ENCODE measurements at regions not wholly inside any gene's neighbourhood (a gene's known extent, or its start where the extent isn't known, plus 50 kb on each side); places are given as distances from the start of the nearest gene placed in this dataset.

DNA sequence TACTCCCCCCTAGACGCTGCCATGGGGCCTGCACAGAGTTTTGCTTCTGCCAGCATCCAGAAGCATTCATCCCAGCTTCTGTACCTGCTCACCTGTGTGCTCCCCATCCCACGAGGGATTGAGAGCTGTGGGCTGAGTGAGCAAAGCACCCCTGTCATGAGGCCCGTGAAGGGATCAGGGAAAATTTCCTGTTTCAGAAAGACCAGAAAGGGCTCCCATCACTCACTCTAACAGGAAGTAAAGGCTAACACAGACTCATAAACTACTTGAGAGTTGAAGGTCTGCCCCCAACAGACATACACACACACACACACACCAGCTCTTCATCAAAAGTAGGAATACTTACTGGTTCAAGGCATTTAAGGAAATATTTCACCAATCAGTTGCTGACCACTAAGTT lies 256.5 kb upstream of the NT5E start:
- TF ChIP-seq, protein P1, sequence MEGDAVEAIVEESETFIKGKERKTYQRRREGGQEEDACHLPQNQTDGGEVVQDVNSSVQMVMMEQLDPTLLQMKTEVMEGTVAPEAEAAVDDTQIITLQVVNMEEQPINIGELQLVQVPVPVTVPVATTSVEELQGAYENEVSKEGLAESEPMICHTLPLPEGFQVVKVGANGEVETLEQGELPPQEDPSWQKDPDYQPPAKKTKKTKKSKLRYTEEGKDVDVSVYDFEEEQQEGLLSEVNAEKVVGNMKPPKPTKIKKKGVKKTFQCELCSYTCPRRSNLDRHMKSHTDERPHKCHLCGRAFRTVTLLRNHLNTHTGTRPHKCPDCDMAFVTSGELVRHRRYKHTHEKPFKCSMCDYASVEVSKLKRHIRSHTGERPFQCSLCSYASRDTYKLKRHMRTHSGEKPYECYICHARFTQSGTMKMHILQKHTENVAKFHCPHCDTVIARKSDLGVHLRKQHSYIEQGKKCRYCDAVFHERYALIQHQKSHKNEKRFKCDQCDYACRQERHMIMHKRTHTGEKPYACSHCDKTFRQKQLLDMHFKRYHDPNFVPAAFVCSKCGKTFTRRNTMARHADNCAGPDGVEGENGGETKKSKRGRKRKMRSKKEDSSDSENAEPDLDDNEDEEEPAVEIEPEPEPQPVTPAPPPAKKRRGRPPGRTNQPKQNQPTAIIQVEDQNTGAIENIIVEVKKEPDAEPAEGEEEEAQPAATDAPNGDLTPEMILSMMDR (conservative IDR thresholded peaks at IDR 0.05; ENCODE audit: low read depth), result no peak
- no peak for DNase-seq (ENCODE audit: low spot score)
- H3K27ac ChIP-seq, result no peak overlapping the region
- CTCF ChIA-PET, result interaction anchor here (0.7 kb wide), 1 partner anchor 21 kb away, joined by 3 read pairs; no protein-coding TSS in a partner anchor
- POLR2A ChIA-PET (ENCODE audit: low non-redundant PET), result no interaction called here

DNA sequence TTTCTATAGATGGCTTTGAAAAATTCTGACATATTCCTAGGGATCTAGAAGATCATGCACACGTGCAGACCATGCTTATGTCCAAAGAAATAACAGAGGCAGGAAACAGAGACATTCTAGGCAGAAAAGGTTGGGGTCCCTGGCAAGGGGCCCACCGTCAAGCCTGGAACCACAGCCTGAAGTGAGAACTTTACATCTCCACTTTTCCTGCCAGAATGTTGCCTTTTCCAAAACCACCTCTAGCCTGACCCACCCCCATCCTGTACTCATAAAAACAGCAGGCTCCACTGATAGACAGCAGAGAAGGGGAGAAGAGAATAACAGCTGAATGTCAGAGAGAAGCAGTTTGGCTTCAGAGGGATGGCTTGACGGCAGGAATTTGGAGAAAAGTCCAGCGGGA lies 257.3 kb upstream of the NT5E start:
- CTCF ChIA-PET, result interaction anchor here (0.6 kb wide), 1 partner anchor 177 kb away, joined by 5 read pairs; no protein-coding TSS in a partner anchor
- POLR2A ChIA-PET (ENCODE audit: low non-redundant PET), result no interaction called here
- DNase-seq (ENCODE audit: low spot score), result no peak
- TF ChIP-seq, protein P1 (conservative IDR thresholded peaks at IDR 0.05; ENCODE audit: low read depth), result no peak
- no peak overlapping the region for H3K27ac ChIP-seq

DNA sequence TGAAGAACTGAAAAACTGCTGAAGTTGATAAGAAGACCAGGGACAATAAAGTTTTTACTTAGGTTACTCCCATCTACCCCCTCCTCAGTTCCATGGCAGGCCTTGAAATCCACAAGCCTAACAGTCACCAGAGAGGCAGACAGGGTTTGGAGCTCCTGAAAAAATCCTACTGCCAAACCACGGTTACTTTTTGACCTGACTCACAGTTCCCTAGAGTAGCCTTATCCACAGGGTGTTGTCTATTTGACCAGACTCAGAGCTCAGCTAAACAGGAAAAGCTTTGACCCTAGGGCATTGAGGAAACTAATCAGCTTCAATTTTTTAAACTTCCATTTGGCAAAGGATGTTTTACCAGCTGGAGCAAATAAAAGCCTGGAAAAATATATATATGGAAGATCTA lies 257.7 kb upstream of the NT5E start:
- no peak overlapping the region for H3K27ac ChIP-seq
- TF ChIP-seq, protein P1 (conservative IDR thresholded peaks at IDR 0.05; ENCODE audit: low read depth), result no peak

DNA sequence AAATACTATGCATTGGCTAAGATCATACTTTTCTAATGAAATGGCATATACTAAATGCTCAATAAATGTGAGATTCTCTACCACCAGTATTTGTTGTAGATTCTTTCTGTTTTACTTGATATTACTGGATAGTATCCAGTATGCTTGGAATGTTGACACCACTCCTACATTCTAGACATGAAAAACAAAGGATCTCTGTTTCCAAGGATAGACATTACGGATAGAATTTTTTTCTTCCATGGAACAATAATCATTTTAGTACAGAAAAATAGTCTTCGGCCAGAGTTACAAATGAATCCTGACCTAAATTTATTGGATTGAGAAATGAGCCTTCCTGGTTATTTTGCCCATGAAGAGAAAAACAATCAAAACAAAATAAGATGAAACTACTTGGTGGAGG lies 258.2 kb upstream of the NT5E start:
- ChIA-PET POLR2A (ENCODE audit: low non-redundant PET) (no interaction called here), CTCF (no interaction called here)
- TF ChIP-seq, protein P1 (conservative IDR thresholded peaks at IDR 0.05; ENCODE audit: low read depth), result no peak
- no peak overlapping the region for H3K27ac ChIP-seq
- no peak for DNase-seq (ENCODE audit: low spot score)

More for the DNA sequence above, 257.7 kb upstream of the NT5E start:
- ChIA-PET CTCF (interaction anchor here (0.6 kb wide), 1 partner anchor 177 kb away, joined by 5 read pairs; no protein-coding TSS in a partner anchor), POLR2A (ENCODE audit: low non-redundant PET) (no interaction called here)
- DNase-seq (ENCODE audit: low spot score), result no peak

DNA sequence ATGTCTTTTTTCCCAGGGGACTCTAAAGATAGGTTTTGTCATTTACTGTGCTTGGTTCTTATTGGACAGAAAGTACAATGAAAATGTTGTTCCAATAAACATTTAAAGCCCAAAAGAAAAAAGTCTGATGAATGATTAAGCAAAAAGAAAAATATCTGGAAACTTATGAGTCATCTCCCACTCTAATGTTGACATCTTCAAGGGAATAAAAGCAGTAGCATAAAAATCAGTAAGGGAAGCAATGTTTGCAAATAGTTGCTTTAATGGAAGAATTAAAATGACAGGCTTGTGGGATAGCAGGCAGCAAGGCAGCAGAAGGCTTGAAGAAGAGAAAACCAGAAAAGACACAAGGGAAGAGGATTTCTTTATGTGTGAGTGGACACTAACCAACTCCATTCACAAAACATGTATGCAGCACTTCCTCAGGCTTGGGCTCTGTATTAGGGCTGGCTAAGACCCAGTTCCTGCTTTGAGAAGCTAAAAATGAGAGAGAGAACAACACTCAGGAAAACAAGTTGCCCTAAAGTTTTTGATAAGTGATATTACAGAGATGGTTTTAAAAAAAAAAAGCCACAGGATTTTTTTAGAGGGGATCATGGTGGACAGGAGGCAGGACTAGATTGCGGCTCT lies 263.2 kb upstream of the NT5E start:
- ChIA-PET POLR2A (ENCODE audit: low non-redundant PET) (no interaction called here), CTCF (no interaction called here)
- no peak overlapping the region for H3K27ac ChIP-seq
- no peak for DNase-seq (ENCODE audit: low spot score)
- TF ChIP-seq, protein P1 (conservative IDR thresholded peaks at IDR 0.05; ENCODE audit: low read depth), result no peak

DNA sequence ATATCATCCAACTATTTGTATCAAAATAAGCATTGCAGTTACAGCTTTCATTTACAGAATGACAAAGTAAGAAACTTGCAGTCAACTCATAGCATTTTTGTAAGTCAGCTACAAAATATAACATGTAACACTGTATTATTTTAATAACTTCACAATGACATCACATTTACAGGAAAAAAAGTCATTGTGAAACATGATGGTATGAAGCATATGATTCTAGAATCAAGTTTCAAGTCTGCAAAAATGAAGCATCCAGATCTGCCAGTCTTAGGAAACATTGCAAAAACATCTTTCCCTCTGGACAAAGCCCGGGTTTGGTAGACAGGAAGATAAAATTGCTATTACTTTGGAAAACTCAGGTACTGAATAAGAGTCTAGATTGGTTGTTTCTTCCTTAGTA lies 263.9 kb upstream of the NT5E start:
- CTCF ChIA-PET, result no interaction called here
- no peak overlapping the region for H3K27ac ChIP-seq
- TF ChIP-seq, protein P1 (conservative IDR thresholded peaks at IDR 0.05; ENCODE audit: low read depth), result no peak
- POLR2A ChIA-PET (ENCODE audit: low non-redundant PET), result no interaction called here
- no peak for DNase-seq (ENCODE audit: low spot score)

Data from RWPE1 (cell line).